KMS-11 (cell line): ENCODE measurements at regions not wholly inside any gene's neighbourhood (a gene's known extent, or its start where the extent isn't known, plus 50 kb on each side); places are given as distances from the start of the nearest gene placed in this dataset.

Experiments
- H2AFZ ChIP-seq: fragments of 200-600 bp; sonication (generic); 2 replicates; pipeline ENCODE4 v1.6.1; 2016; ENCODE audit warnings: antibody characterized with exemption, mixed run types, low read depth
- H3K27ac ChIP-seq: fragments of 200-600 bp; sonication (generic); 2 replicates; pipeline ENCODE4 v1.6.1; 2016; ENCODE audit warnings: mild to moderate bottlenecking, mixed run types
- H3K27me3 ChIP-seq: fragments of 200-600 bp; sonication (generic); 2 replicates; pipeline ENCODE4 v1.6.1; 2017; ENCODE audit warnings: mild to moderate bottlenecking, low read depth, mixed run types, moderate library complexity; ENCODE audit not compliant: insufficient read depth
- H3K36me3 ChIP-seq: fragments of 200-600 bp; sonication (generic); 2 replicates; pipeline ENCODE4 v1.6.1; 2017; ENCODE audit warnings: mild to moderate bottlenecking, mixed run types; ENCODE audit not compliant: insufficient read depth
- H3K4me1 ChIP-seq: fragments of 200-600 bp; sonication (generic); 2 replicates; pipeline ENCODE4 v1.6.1; 2016; ENCODE audit warnings: mild to moderate bottlenecking, low read depth, mixed run types; ENCODE audit not compliant: poor library complexity, severe bottlenecking
- H3K4me2 ChIP-seq: fragments of 200-600 bp; sonication (generic); 2 replicates; pipeline ENCODE4 v1.7.0; 2016; ENCODE audit warnings: mild to moderate bottlenecking, mixed run types
- H3K4me3 ChIP-seq: fragments of 200-600 bp; sonication (generic); IDR thresholded peaks from 2 replicates; pipeline ENCODE4 v1.6.1; 2017; ENCODE audit warnings: low read depth, low read length, mixed read lengths; ENCODE audit not compliant: insufficient read depth
- H3K79me2 ChIP-seq: fragments of 200-600 bp; sonication (generic); 2 replicates; pipeline ENCODE4 v1.6.1; 2016; ENCODE audit warnings: low read depth, mixed run types; ENCODE audit not compliant: insufficient read depth
- H3K9ac ChIP-seq: fragments of 200-600 bp; sonication (generic); 2 replicates; pipeline ENCODE4 v1.6.1; 2016; ENCODE audit warnings: mild to moderate bottlenecking, mixed run types
- H4K20me1 ChIP-seq: fragments of 200-600 bp; sonication (generic); 2 replicates; pipeline ENCODE4 v1.6.1; 2016; ENCODE audit warnings: mild to moderate bottlenecking, mixed run types; ENCODE audit not compliant: insufficient read depth
- CTCF ChIP-seq: fragments of 200-600 bp; sonication (generic); conservative IDR thresholded peaks from 2 replicates; pipeline ENCODE4 v1.6.1; 2017; ENCODE audit warnings: low read depth, mild to moderate bottlenecking, antibody characterized with exemption, low read length, moderate library complexity, mixed read lengths

GRCh38 chr4:42330002-42330592 lies 67.2 kb upstream of the SHISA3 start:
- Histone ChIP-seq H3K27me3 (no peaks in the 10 kb centered on the region), H3K79me2 (no peaks in the 10 kb centered on the region), H3K4me2 (no peak overlapping the region), H3K9ac (no peak overlapping the region), H3K4me1 (no peaks in the 10 kb centered on the region), H3K4me3 (no peak overlapping the region), H2AFZ (no peak overlapping the region), H4K20me1 (no peaks in the 10 kb centered on the region), H3K27ac (no peak overlapping the region), H3K36me3 (no peaks in the 10 kb centered on the region)
- TF ChIP-seq CTCF, result no peak

- Histone ChIP-seq H2AFZ (no peak overlapping the region), H3K27ac (no peak overlapping the region), H3K4me1 (no peaks in the 10 kb centered on the region), H3K4me3 (no peak overlapping the region), H3K27me3 (no peaks in the 10 kb centered on the region), H3K9ac (no peak overlapping the region), H3K4me2 (no peak overlapping the region), H3K79me2 (no peaks in the 10 kb centered on the region), H3K36me3 (no peaks in the 10 kb centered on the region), H4K20me1 (no peaks in the 10 kb centered on the region)
- no peak for TF ChIP-seq CTCF
Observed at GRCh38 chr4:42331040-42331439, 66.2 kb upstream of the SHISA3 start.

- H3K9ac ChIP-seq, result no peak overlapping the region
- TF ChIP-seq CTCF, result no peak
Observed at GRCh38 chr4:42331914-42332368, 65.3 kb upstream of the SHISA3 start.

GRCh38 chr4:42339935-42340406 lies 57.3 kb upstream of the SHISA3 start:
- no peak for TF ChIP-seq CTCF
- no peaks in the 10 kb centered on the region for H3K27me3 ChIP-seq
- no peaks in the 10 kb centered on the region for H3K79me2 ChIP-seq
- H3K27ac ChIP-seq, result no peak overlapping the region
- H3K4me1 ChIP-seq, result no peaks in the 10 kb centered on the region
- no peak overlapping the region for H3K4me3 ChIP-seq
- no peaks in the 10 kb centered on the region for H3K36me3 ChIP-seq
- H2AFZ ChIP-seq, result no peak overlapping the region
- no peak overlapping the region for H3K9ac ChIP-seq
- H3K4me2 ChIP-seq, result no peak overlapping the region
- H4K20me1 ChIP-seq, result no peaks in the 10 kb centered on the region

More at GRCh38 chr4:42331914-42332368, 65.3 kb upstream of the SHISA3 start:
- H3K4me2 ChIP-seq, result no peak overlapping the region
- H2AFZ ChIP-seq, result no peak overlapping the region
- no peak overlapping the region for H3K4me3 ChIP-seq
- H3K27ac ChIP-seq, result no peak overlapping the region
- no peaks in the 10 kb centered on the region for H3K27me3 ChIP-seq
- H3K79me2 ChIP-seq, result no peaks in the 10 kb centered on the region
- H3K36me3 ChIP-seq, result no peaks in the 10 kb centered on the region
- H4K20me1 ChIP-seq, result no peaks in the 10 kb centered on the region
- no peaks in the 10 kb centered on the region for H3K4me1 ChIP-seq
